ENCODE measurements at regions not wholly inside any gene's neighbourhood (a gene's known extent, or its start where the extent isn't known, plus 50 kb on each side); places are given as distances from the start of the nearest gene placed in this dataset.

- no peak for TF ChIP-seq CTCF (IDR thresholded peaks at IDR 0.05; ENCODE audit: insufficient read depth, low read length, missing control alignments)
- ChIA-PET POLR2A (no interaction called here), CTCF (interaction anchor here (1.1 to 1.3 kb wide), 2 partner anchors 8 to 318 kb away, joined by 3 to 5 read pairs; no protein-coding TSS in a partner anchor)
- no peak for DNase-seq (ENCODE audit: low read depth, low spot score)
- H3K4me3 ChIP-seq (ENCODE audit: low read depth, low read length), result no peak overlapping the region
These were observed 162.1 kb upstream of the SH3BP4 start for GRCh38 chr2:234789556-234790325.

- TF ChIP-seq CTCF (IDR thresholded peaks at IDR 0.05; ENCODE audit: insufficient read depth, low read length, missing control alignments), result no peak
- DNase-seq (ENCODE audit: low read depth, low spot score), result no peak
- POLR2A ChIA-PET, result no interaction called here
- H3K4me3 ChIP-seq (ENCODE audit: low read depth, low read length), result no peak overlapping the region
- CTCF ChIA-PET, result interaction anchor here (0.9 to 1.3 kb wide), 2 partner anchors 9 to 14 kb away, joined by 3 to 5 read pairs; no protein-coding TSS in a partner anchor
These were observed 163.0 kb upstream of the SH3BP4 start for GRCh38 chr2:234788841-234789240.

GRCh38 chr2:234788381-234788780, 163.4 kb upstream of the SH3BP4 start:
- no peak for TF ChIP-seq CTCF (IDR thresholded peaks at IDR 0.05; ENCODE audit: insufficient read depth, low read length, missing control alignments)
- ChIA-PET POLR2A (no interaction called here), CTCF (interaction anchor here (0.9 to 1.3 kb wide), 2 partner anchors 9 to 14 kb away, joined by 3 to 5 read pairs; no protein-coding TSS in a partner anchor)
- no peak overlapping the region for H3K4me3 ChIP-seq (ENCODE audit: low read depth, low read length)
- DNase-seq (ENCODE audit: low read depth, low spot score), result no peak

- DNase-seq (ENCODE audit: low read depth, low spot score), result no peak
- TF ChIP-seq CTCF (IDR thresholded peaks at IDR 0.05; ENCODE audit: insufficient read depth, low read length, missing control alignments), result no peak
- no peak overlapping the region for H3K4me3 ChIP-seq (ENCODE audit: low read depth, low read length)
- ChIA-PET CTCF (no interaction called here), POLR2A (no interaction called here)
These were observed 164.7 kb upstream of the SH3BP4 start for GRCh38 chr2:234787114-234787513.

- DNase-seq (ENCODE audit: low read depth, low spot score), result no peak
- ChIA-PET CTCF (no interaction called here), POLR2A (no interaction called here)
- TF ChIP-seq CTCF (IDR thresholded peaks at IDR 0.05; ENCODE audit: insufficient read depth, low read length, missing control alignments), result no peak
- no peak overlapping the region for H3K4me3 ChIP-seq (ENCODE audit: low read depth, low read length)
These were observed 177.9 kb upstream of the SH3BP4 start for GRCh38 chr2:234773764-234774409.

GRCh38 chr2:234773129-234773528, 178.7 kb upstream of the SH3BP4 start:
- DNase-seq (ENCODE audit: low read depth, low spot score), result no peak
- POLR2A ChIA-PET, result no interaction called here
- no peak overlapping the region for H3K4me3 ChIP-seq (ENCODE audit: low read depth, low read length)
- CTCF ChIA-PET, result no interaction called here
- no peak for TF ChIP-seq CTCF (IDR thresholded peaks at IDR 0.05; ENCODE audit: insufficient read depth, low read length, missing control alignments)
